ENCODE measurements at regions not wholly inside any gene's neighbourhood (a gene's known extent, or its start where the extent isn't known, plus 50 kb on each side); places are given as distances from the start of the nearest gene placed in this dataset.

DNA sequence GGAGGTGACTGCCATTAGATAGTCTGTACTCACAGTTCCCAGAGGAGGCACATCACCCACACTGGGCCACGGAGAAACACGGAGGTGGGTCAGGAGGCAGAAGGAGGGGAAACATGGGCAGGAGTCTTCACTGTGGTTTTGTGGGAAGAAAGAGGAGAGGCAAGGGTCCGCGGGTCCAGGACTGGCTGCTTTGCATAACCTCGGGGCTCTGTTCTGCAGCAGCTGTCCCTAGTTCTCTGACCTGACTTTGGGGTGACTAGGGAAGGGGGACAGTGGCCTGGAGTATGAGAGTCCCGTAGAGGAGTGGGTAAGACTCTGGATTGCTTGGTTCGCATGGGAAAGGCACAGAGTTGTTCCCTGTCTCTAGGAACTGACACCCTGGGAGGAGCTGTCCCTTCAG, 238.3 kb upstream of the RAB6C start:
- DNase-seq (ENCODE audit: low read depth in 2 of 2) = no peak

DNA sequence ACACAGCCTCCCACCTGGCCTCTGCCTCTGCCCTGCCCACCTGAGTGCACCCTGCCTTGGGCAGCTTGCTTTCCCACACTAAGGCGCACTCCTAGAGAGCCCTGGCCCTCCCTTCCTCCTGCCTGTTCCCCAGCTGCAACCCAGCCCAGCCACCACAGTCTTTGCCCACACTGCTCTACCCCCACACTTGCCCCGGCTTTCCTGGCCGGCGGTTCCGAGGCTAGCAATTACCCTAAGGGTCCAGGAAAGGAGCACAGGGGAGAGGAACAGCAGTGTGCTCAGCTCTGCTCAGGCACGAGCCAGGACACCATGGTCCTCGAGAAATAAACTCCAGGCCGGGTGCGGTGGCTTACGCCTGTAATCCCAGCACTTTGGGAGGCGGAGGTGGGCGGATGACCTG, 237.8 kb upstream of the RAB6C start:
- no peak for DNase-seq (ENCODE audit: low read depth in 2 of 2)

DNA sequence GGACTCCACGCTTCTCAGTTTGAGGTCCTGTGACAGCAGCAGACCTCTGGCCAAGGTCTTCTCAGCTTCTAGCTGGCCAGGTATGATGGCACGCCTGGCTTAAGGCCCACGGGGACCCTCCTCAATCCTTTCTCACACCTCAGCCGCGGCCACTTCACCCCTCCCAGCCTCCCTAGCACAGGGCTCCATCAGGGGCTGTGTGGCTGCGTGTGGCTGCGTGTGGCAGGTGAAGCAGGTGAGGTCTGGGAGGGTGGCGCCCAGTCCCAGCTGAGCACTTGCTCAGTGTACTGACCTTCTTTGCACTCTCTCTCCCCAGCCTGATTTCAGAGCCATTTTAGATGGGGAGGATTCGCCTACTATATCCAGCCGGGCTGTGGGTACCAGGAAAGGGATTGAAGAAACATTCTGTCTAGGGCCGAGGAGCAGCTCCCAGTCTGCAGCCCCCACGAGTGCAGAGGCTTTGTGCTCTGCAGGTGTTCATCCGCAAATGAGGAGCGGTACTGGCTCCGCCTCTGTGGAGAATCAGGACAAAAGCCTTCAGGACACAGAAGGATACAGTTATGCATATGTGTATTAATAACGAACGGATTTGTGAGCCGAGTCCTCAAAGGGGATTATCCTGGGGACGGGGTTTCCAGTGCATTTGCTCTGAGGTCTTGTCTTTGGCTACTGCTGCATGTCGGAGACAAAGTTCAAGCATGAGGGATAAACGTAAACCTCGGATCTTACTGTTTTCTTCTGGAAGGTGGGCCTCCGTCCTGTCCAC, 236.9 kb upstream of the RAB6C start:
- no peak for DNase-seq (ENCODE audit: low read depth in 2 of 2)

DNA sequence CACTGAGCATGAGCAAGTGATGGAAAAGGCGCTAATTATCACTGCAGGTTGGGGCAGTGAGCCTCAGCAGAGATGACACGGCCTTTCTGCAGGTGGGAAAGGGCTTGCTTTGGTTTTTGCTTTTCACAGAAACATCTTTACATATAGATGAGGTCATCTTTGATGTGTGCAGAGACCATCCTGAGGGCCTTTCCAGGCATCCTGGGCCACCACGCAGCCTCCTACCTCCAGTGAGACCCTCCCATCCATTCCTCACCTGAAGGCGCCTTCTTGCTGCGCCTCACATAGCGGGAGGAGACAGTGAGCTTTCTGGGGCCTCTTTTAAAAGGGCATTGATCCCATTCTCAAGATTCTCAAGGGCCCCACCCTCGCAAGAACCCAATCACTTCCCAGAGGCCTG, 235.3 kb upstream of the RAB6C start:
- DNase-seq (ENCODE audit: low read depth in 2 of 2) = no peak

DNA sequence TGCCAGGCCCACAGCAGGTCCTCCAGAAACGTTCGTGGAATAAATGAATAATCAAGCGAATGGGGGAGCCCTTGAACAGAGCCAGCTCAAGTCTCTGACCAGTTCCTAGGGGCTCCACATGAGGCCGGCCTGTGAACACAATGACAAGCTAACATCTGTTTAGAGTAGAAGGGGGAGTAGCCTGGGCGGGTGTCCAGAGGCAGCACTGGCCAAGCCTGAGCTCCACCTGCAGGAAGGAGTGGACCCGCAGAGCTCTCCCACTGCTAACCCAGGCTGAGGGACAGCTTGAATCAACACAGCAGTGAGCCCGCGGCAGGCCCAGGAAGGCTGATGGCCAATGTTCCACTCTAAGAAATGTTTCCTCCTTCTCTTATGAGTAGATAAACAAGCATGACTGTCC, 234.8 kb upstream of the RAB6C start:
- DNase-seq (ENCODE audit: low read depth in 2 of 2) = no peak

DNA sequence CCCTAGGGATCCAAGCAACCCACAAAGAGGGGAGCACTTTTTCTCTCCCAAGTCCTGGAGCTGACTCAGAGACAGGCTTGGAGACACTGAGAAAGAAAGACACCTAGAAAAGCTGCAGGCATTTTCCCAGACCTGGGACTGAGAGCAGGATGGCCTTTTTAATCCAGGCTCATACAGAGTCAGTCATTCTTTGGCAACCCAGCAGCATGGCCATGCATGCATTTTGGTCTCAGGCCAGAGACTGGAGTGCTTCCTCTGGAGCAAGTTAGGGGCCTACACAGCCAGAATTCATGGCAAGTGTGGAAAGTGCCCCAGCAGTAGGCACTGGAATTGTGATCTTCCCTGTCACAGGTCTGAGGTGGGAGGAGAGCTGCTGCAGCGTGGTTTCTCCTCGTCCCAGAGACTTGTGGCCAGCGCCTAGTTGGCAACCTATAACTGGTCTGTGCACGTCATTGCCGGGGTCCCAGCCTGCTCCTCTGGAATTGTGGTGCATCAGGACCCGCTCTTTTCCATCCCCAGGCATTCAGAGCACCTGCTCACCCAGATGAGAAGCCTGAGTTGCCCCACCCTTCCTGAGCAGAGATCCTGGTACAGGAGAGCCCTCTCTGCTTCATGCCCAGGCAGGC, 231.9 kb upstream of the RAB6C start:
- DNase-seq (ENCODE audit: low read depth in 2 of 2) = no peak

DNA sequence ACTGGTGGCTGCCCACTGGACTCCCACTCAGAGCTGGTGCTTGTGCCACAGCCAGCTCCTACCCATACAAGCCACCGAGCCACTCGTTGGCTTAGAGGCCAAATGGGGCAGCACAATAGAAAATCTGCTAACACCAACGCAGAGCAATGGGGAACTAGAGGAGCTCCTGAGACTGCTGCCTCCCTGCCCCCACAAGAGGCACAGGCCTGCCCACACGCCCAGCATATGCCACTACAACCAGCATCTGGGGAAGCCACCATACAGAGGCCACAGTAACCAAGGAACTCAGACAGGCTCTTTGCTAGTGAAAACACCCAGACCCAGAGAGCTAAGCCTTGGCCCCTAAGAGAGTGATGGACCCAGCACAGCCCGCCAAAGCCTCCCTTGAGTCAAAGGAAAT, 231.2 kb upstream of the RAB6C start:
- DNase-seq (ENCODE audit: low read depth in 2 of 2) = no peak

DNA sequence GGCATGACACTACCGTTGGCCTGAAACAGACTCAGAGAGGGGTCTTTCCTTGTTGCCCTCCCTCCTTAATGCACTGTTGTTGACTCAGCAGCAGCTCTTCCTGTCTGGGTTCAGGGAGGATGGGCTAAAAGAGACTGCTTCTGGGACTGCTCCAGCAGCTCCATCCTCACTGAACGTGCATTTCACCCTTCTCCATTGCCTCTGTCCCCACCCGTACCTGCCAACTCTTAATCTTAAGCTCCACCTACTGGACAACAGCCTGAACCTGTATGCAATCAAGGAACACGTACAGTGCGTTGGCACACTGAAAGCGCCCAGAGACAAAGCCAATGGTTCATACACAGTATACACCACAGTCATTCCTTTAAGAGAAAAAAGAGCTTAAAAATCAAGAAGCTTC, 230.8 kb upstream of the RAB6C start:
- no peak for DNase-seq (ENCODE audit: low read depth in 2 of 2)

DNA sequence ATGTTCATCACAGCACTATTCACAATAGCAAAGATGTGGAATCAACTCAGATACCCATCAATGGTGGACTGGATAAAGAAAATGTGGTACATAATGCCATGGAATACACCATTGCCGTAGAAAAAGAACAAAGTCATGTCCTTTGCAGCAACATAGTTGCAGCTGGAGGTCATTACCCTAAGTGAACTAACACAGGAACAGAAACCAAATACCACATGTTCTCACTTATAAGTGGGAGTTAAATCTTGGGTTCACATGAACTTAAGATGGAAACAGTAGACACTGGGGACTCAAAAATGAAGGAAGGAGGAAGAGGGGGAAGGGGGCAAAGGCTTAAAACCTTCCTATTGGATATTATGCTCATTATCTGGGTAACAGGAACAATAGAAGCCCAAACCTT, 228.1 kb upstream of the RAB6C start:
- DNase-seq (ENCODE audit: low read depth in 2 of 2) = no peak

DNA sequence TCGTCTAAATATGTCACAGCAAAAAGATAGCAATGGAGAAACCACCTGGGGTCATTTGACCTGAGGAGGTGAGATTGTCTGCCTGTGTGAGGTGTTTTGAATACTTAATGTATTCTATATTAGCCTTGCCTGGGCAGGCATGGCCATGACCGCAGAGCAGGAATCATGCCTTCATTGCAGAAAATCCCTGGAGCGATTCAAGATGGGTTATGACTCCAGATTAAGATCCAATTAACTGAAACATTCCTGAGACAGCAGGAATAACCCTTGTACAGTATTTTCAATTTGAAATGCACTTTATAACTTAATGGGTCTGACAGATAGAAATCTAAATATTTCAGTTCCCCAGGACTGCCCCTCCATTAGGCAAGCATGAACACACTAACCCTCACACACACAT, 227.3 kb upstream of the RAB6C start:
- no peak for DNase-seq (ENCODE audit: low read depth in 2 of 2)

DNA sequence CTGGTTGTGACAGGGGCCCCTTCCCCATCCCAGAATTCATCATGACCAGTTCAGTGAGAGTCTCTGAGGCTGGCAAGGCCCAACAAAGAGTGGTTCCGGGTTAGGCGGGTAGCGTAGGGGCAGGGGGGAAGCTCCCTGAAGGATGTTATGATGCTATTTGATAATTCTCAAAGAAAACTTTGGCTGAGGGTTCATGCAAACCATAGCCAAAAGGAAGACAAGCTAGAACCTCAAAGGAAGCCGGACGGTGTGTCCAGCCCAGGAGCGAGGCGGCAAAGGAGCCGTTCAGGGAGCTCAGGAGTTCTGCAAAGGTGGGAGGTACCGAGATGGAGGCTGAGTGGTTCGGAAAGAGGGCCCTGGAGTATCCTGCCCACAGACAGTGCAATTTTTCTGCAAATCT, 226.8 kb upstream of the RAB6C start:
- no peak for DNase-seq (ENCODE audit: low read depth in 2 of 2)

DNA sequence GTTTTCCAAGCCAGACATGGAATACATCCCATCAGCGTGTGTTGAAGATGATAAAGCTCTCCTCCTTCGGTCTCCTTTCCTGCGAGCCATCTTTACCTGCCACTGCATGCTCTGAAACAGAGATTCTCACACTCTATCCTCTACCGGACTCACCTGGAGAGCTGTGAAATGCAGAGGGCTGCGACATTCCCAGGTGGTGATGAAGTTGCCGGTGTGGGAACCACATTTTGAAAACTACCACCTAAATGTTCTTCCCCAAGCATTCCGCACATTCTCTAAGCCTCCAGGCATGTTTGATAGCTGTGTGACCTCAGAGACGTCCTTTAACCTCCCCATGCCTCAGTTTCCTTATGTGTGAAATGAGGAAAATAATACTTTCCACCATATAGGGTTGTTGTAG, 226.2 kb upstream of the RAB6C start:
- DNase-seq (ENCODE audit: low read depth in 2 of 2) = no peak

DNA sequence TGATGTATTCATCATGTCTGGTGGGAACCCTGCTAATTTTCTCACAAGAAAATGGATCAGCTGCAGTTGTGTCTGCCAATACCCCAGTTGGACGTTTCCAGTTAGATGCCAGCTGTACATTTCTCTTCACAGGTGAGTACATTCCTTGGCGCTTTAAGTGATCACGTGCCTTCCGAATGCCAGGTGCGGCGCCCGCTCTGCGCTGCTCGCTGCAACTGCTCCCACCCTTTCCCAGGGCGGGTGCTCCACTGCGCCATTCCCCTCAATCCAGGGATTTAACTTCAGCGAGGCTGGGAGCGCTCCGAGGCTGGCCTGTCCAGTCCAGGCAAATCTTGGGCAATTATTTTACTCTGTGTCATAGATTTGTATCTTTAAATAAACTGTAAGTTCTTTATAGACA, 225.0 kb upstream of the RAB6C start:
- DNase-seq (ENCODE audit: low read depth in 2 of 2) = no peak

DNA sequence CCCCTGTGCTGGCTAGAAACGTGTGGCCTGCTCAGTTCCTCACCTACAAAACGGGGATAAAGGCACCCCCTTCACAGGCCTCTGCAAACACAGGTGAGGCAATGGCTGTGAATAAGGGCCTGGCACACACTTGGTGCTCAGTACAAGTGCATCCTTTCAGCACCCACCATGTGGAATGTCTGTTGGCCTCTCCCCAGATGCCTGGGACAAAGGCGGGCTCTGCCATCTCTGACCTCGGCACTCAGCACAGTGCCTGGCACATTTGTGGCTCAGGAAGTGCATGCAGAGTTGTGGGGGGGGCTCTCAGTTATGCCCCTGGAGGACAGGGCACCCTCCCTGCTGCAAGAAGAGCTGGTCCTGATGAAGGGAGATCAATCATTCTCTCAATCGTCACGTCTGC, 224.6 kb upstream of the RAB6C start:
- DNase-seq (ENCODE audit: low read depth in 2 of 2) = no peak

DNA sequence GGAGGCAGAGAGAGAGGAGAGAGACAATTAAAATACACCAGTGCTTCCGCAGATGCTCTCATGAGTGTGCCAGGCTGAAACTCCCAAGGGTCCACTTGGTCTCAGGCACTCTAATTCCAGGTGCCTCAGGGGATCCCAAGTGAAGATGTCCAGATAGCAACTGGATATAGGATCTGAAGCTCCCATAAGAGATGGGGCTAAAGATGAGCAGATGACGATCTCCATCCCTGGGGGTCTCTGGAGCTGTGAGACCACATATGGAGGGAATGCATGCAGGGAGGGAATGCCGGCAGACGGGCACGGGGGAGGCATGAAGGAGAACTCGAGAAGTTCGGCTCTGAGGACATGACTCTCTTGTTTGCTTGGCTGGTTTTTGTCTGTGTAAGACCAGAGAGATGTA, 223.7 kb upstream of the RAB6C start:
- no peak for DNase-seq (ENCODE audit: low read depth in 2 of 2)

DNA sequence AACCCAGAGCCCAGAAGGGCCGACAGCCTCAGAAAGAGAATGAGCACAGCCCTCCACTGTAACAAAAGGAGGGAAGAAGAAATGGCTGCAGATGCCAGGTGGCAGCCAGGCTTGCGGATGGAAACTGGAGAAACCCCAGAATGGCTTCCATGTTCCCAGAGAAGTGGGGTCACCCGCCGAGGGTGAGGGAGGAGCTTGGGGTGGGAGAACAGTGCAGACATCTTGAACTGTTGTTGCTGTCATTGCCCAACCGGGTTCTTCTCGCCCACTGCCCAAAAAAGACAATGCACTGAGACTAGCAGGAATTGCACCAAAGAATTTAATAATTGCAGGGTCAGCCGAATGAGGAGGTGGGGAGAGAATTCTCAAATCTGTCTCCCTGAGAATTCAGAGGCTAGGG, 223.2 kb upstream of the RAB6C start:
- no peak for DNase-seq (ENCODE audit: low read depth in 2 of 2)

DNA sequence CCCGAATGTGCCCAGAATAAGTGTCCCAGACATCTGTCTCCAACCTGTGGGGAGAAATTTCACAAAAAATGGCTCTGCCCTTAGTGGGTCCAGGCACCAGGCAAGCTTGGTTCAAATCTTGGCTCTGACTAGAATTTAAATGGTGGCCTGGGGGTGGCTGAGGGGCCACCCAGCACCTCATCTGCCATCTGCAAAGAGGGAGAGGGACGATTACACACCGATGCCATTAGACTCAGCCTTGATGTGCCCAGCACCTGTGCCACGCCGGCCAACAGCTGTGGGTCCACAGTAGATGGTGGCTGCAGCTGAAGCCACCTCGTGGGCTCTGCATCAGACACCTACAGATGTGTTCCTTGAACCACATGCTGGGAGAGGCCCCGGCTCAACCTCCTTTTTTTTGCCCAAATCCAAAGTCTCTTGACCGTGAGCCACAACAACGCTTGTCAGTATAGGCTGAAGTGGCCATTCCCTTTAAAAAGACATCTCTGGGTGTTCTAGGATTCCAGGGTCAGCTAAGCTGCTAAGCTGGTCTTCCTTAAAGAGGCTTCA, 222.0 kb upstream of the RAB6C start:
- DNase-seq (ENCODE audit: low read depth in 2 of 2) = no peak

DNA sequence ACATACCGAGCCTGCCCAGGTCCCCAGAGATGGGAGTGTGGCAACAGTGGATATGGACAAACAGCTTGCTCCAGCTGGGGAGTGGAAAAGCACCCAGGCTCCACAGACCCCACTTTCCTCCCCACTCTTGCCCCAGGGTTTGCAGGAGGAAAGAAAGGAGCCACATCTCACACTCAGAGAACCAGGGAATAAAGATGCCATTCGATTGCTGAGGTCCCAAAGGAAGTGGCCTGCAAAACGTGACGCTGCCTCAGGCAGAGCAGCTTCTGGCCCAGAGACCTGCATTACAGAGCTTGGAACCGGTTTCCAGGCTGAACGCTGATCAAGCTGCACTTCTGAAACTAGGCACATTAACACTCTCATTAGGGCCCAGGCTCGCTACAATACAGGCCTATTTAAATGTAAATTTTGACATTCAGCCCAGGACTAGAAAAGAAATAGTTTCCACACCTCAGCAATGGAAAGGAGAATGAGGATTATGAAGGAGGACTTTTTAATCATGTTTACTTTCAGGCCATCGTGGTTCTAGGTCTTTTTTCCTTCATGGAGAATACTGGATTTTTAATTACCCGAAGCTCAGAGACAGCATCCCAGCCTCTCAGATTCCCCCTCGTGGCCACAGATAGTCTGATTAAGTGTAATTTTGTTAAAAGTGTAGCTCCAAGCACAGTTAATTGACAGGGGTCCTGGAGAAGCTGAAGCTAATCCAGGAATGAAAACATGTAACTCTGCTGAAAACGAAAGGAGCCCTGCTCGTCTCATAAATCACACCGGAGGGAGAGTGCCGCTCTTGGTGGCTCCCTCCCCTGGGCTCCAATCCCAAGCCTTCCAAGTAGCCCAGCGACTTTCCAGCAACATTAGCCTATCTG, 221.3 kb upstream of the RAB6C start:
- DNase-seq (ENCODE audit: low read depth in 2 of 2) = no peak

DNA sequence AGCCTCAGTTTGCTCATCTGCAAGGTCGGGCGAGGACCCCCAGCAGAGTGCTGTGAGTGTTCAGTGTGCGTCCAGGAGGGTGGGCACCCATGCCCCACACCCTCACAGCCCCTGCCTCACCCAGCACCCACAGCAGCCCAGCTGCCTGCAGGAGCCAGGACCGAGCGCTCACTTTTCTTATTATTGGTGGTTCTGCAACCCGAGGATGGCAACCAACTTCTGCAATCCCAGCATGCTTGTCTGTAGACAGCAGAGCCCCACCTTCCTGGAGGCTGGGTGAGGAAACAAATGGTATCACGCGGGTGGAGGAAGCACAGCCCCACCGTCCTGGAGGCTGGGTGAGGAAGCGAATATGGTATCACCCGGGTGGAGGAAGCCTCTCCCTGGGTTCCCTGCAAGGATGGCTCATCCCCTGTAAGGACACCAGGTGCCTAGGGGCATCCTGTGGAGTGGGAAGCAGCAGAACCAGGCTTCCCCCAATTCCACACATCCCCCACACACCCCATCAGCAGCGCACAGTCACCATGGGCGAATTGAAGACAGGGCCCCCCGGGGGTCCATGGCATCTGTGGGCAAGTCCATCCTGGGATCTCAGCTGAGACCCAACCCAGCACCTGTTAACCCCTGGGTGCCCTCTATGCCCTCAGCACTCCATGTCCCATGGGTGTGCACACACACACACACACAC, 220.5 kb upstream of the RAB6C start:
- no peak for DNase-seq (ENCODE audit: low read depth in 2 of 2)

DNA sequence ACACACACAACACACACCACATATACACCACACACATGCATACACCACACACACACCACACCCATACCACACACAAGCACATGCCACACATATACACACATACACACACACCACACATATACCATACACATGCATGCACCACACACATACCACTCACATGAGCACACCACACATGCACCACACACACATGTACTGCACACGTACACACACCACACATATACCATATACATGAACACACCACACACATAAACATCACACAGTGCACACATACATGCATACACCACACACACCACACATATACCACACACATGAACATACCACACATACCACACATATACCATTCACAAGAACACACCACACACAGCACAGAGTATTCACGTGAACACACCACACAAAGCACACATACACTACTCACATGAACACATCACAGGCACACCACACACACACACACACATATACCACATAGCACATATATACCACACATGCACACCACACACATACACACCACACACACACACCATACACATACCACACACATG, 219.9 kb upstream of the RAB6C start:
- no peak for DNase-seq (ENCODE audit: low read depth in 2 of 2)

DNA sequence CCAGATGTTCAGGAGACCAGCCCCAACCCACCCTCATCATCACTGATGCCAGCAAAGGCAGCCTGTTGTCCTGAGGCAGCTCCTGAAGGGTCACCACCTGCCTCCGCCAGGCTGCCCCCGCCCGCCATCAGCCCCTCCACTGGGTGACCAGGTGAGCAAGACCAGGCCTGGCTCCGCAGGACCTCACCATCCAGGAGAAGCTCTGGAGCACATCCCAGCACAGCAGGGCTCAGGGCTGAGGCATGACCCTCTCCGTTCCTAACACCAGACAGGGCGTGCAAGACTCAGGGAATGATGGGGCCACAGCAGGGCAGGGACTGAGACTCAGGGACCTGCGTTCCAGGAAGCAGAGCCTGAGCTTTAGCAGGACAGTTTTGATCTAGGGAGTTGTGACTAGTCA, 218.8 kb upstream of the RAB6C start:
- no peak for DNase-seq (ENCODE audit: low read depth in 2 of 2)

DNA sequence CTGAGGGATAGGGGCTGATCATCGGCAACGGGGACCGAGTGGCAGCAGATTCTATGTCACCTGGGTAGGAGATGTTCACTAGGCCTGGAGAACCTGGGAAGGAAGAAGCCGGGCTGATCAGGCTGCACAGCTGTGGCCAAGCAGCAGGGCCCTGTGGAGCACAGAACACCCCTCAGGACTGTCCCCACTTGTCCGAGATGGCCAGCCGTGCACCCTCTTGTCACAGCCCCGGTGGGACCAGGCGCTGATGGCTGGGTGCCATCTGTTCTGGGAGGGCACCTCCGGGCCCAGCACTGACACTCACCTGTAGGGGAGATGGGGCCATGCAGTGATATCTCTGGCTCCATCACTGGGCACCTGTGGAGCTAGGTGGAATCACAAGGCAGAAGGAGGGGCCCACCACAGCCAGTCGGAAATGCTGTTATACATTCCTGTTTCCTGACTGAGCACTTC, 217.9 kb upstream of the RAB6C start:
- DNase-seq (ENCODE audit: low read depth in 2 of 2) = no peak
